ENCODE measurements at regions not wholly inside any gene's neighbourhood (a gene's known extent, or its start where the extent isn't known, plus 50 kb on each side); places are given as distances from the start of the nearest gene placed in this dataset.

- TF ChIP-seq CTCF (IDR thresholded peaks at IDR 0.05 in 4 of 5, conservative IDR thresholded peaks at IDR 0.05 in 1 of 5) (no peak), POLR2A (IDR thresholded peaks at IDR 0.05) (no peak)
These were observed 418.5 kb upstream of the RORB start for GRCh38 chr9:74078647-74079046.

Data from gastrocnemius medialis (tissue), 4 donors.